SW 1271 (cell line): ENCODE measurements at regions not wholly inside any gene's neighbourhood (a gene's known extent, or its start where the extent isn't known, plus 50 kb on each side); places are given as distances from the start of the nearest gene placed in this dataset.

Experiments
- DNase-seq, 2 experiments: peaks; one replicate each; lab custom pipeline; 2025; lab: John Stamatoyannopoulos, UW

- DNase-seq, result no peak
Measured at GRCh38 chr14:38901791-38902190, 201.2 kb downstream of the SEC23A start.

DNA sequence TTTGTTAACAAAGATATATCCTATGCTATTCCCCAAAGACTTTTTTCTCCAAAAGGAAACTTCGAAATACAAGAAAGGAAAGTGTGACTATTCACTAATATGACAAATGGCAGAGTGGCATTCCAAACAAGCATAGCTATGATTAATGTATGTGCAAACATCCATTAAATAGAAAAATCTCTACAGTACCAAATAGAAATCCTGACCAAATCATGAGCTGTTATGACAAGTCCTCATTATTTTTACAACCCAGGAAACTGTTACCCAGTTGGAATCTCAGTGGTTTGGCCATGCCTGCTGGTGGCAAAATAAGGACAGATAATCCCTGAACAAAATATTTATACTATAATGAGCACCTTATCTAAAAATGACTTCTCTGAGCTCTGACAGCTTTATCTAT lies 202.1 kb downstream of the SEC23A start:
- no peak for DNase-seq

DNA sequence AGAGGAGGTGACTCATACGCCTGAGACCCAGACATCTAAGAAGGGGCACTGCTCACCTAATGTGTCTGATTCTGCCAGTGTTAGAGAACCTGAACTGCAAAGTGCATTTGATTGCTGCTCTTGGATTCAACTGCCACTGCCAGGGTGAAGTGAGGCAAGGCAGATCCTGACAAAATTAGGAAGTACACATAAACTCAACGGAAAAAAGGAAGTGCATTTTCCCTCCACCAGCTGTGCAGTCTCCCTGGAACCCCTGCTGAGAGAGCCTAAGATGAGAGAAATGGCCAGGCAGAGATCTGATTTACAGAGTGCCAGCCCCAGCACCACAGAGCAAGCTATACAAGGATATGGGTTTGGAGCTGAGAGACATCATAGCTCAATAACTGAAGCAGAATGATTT lies 215.3 kb downstream of the SEC23A start:
- DNase-seq, result no peak

GRCh38 chr14:38884109-38884508 lies 218.9 kb downstream of the SEC23A start:
- no peak for DNase-seq

GRCh38 chr14:38883127-38883526 lies 219.9 kb downstream of the SEC23A start:
- no peak for DNase-seq

- DNase-seq, result no peak
Measured at GRCh38 chr14:38882533-38882932, 220.5 kb downstream of the SEC23A start.

DNA sequence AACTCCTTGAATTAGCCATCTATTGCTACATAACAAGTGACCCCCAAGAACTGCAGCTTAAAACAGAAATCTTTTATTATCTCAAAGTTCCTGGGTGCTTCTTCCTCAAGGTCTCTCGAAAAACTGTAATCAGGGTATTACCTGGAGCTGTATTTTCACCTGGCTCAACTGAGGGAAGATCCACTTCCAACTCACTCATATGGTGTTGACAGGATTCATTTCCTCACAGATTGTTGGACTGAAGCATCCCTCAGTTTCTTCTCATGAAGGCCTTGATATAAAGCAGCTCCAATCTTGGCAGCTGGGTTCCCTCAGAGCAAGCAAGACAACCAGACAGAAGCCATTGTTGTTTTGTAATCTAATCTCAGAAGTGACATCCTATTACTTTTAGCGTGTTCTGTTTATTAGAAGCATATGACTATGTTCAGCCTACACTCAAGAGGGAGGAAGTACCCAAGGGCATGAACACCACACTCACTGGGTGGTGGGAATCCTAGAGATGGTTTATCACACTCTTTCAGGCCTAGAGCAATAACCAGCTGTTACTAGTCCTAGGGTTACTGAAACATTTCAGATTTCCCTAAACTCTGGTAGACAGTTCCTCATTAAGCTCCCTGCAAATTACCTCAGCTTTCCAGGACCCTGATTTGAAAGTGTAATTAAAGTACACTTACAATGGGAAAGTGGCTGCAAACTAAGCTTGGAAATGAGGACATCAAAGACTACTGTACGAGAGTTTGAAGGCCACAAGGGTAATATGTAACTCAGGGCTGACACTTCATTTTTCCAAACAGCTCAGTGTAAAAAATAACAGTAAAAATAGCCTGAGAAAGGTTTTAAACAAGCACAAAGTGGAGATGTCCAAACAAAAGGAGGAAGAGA lies 222.2 kb downstream of the SEC23A start:
- DNase-seq, result no peak

- no peak for DNase-seq
Measured at GRCh38 chr14:38877744-38878388, 225.2 kb downstream of the SEC23A start.

- DNase-seq, result no peak
Measured at GRCh38 chr14:38874721-38875120, 228.3 kb downstream of the SEC23A start.

GRCh38 chr14:38873941-38874612 lies 229.0 kb downstream of the SEC23A start:
- DNase-seq, result no peak

DNA sequence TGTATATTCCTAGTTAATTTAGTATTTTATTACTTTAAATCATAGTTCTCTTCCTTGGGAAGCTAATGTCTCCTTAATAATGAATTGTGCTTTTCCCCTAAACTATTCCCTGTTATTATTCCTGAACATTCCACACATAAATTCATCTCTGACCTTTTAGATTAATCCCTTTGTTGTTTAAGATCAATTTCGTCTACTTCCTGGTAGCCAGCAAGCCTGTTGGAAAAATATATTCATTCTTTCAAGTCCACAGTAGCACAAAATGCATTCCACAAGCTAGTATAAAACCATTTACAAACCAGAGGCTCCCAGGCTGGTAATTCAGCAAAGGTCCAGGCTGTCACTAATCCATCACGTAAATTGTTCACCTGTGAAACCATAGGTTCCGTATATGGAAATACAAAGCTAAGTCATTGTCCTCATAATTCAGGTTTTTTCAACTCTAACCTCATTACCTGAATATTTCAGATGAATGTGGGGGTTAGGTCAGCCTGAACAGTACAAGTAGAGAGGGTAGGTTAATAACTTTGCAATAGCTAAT lies 232.7 kb downstream of the SEC23A start:
- no peak for DNase-seq

DNA sequence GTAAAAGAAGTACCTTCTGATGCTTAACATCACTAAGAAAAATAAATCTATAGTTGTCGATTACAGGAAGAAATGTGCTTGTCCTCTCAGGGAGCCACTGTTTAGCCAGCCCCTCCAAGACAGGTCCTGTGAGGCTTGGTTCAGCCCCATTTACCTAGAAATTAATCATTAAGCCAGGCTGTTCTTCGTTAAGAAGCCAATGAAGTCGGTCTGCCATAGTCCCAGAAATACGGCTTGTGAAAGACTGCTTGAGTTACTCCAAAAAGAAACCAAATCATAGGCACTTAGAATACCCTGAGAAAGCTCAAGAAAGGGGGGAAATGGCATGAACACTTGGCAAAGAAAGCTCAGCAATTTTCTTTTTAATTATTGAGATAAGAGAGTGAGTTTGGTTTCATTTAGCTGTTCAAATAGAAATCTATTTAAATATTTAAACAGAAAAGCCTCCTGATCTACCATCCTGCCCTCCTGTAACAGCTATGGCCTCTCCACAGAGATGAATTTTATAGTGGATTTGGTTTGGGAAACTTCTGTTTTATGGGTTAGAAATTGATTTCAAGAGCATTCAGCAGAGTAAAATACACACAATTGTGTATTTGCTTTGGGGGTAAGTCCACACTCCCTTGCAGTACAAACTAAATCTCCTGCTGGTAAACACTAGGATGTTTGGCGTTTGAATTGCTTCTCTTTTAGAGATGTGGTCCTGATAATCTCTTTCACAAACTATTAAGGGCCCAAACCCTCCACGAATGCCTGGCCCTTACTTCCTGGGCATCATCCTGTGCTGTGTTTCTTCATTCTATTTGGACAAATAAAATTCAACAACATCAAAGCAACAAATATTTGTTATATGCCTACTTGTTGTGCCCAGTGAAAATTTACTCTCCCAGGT lies 234.4 kb downstream of the SEC23A start:
- no peak for DNase-seq

DNA sequence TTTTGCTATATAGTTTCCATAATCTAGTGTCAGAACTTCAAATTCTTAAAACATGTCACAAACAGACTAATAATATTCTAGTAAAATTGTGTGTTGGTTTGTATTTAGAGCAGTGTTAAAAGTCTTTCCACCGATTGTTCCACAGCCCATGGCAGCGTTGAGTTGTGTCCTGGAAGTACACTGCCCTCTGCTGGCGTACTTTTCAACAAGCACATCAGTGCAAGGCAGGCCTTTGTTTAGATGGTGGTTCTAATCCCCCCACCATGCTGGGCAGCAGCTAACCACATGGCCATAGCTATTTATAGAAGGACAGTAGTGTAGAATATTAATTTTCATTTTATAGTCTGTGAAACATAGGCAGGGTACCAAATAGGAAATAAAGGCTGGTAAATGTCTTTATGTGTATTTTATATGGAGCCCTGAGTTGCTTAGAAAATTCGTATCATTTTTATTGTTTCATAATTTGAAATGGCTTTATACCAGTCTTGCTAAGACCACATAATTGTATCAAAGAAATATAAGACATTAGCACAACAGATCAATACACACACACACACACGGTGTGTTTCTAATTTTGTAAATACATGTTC lies 235.4 kb downstream of the SEC23A start:
- peak in 1 of 2 experiments; percentile 51 for DNase-seq

- no peak for DNase-seq
Measured at GRCh38 chr14:38866461-38866860, 236.6 kb downstream of the SEC23A start.

DNA sequence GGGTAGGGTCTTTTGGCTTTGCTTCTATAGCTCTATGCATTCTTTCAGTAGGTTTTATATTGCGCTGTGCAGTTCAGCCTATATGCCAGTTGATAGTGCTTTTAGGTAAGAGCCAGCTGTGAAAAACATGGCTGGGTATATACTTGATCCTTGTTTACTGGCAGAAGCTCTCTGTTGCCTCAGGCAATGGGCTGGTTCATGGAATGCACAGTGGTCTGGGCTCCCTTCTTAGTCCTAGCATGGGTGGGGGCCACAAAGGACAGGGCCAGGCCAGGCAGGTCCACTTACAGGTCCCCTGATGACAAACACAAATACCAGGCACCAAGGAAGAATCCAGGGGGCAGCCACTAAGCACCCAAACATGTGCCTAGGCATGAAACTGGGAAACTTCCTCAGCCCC lies 240.7 kb downstream of the SEC23A start:
- no peak for DNase-seq

DNA sequence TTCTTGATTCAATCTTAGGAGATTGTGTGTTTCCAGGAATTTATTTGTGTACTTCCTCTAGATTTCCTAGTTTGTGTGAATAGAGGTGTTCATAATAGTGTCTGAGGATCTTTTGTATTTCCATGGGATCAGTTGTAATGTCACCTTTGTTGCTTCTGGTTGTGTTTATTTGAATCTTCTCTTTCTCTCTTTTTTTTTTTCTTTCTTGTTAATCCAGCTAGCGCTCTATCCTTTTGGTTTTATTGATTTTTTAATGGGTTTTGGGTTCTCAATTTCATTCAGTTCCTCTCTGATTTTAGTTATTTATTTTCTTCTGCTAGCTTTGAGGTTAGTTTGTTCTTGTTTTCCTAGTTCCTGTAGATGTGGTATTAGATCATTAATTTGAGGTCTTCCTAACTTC lies 242.5 kb downstream of the SEC23A start:
- DNase-seq, result no peak

DNA sequence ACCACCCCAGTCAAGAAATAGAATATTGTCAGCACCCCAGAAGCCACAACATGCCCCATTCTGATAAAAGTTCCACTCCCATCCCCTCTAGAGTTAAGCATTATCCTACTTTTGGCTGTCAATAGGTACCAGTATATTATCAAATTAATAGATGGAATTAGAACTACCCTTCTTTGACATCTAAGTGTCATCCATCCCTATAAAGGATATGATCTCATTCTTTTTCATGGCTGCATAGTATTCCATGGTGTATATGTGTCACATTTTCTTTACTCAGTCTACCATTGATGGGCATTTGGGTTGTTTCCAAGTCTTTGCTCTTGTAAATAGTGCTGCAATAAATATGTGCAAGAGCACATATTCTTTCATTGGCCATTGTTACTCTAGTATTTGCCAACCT lies 246.2 kb downstream of the SEC23A start:
- DNase-seq, result no peak

DNA sequence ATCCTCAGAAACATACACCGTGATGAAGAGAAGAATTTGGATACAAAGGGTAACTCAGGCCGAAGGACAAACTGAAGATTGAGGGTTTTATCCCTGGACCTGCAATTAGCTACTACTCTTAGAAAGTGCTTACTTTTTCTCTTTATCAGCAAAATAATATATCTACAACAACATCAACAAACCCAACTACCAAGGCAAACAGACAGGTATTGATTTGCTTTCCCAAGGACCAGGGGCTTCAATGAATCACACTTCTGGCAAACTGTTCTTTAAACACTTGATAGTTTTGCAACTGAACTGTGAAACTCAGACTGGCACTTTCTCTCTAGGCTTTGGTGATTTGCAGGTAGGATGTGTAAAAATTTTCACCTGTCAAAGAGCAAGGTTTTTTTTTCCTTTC lies 247.5 kb downstream of the SEC23A start:
- no peak for DNase-seq

- no peak for DNase-seq
Measured at GRCh38 chr14:38851111-38851510, 251.9 kb downstream of the SEC23A start.

DNA sequence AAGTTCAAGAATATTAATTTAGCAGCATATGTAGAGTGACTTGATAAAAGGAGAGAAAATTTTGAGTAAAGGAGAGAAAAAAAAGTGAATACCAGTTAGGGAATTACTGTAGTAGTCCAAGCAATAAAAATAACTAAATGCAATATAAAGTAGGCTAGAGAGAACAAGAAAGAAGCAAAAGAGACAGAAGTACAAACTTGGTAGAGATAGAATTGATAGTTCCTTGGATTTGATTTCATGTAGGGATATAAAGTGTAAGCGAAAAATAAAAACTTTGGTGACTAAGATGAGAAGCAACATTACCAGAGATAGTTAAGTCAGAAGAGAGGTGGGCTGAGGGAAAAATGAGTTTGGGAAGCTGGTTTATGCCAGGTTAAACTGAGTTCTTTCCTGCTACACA lies 252.4 kb downstream of the SEC23A start:
- no peak for DNase-seq

- no peak for DNase-seq
Measured at GRCh38 chr14:38848243-38848935, 254.6 kb downstream of the SEC23A start.
